ENCODE measurements at regions not wholly inside any gene's neighbourhood (a gene's known extent, or its start where the extent isn't known, plus 50 kb on each side); places are given as distances from the start of the nearest gene placed in this dataset.

GRCh38 chr15:92763459-92763858 lies 107.9 kb upstream of the FAM174B start:
- TF ChIP-seq, protein P1, sequence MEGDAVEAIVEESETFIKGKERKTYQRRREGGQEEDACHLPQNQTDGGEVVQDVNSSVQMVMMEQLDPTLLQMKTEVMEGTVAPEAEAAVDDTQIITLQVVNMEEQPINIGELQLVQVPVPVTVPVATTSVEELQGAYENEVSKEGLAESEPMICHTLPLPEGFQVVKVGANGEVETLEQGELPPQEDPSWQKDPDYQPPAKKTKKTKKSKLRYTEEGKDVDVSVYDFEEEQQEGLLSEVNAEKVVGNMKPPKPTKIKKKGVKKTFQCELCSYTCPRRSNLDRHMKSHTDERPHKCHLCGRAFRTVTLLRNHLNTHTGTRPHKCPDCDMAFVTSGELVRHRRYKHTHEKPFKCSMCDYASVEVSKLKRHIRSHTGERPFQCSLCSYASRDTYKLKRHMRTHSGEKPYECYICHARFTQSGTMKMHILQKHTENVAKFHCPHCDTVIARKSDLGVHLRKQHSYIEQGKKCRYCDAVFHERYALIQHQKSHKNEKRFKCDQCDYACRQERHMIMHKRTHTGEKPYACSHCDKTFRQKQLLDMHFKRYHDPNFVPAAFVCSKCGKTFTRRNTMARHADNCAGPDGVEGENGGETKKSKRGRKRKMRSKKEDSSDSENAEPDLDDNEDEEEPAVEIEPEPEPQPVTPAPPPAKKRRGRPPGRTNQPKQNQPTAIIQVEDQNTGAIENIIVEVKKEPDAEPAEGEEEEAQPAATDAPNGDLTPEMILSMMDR (IDR thresholded peaks at IDR 0.05) = no peak
- TF ChIP-seq POLR2A (IDR thresholded peaks at IDR 0.05) = no peak
